ENCODE measurements at regions not wholly inside any gene's neighbourhood (a gene's known extent, or its start where the extent isn't known, plus 50 kb on each side); places are given as distances from the start of the nearest gene placed in this dataset.
"Not testable (repeated sequence)": the region's sequence is repeated elsewhere in the genome, so short reads cannot be mapped to it uniquely, and the experiment has no call there.

DNA sequence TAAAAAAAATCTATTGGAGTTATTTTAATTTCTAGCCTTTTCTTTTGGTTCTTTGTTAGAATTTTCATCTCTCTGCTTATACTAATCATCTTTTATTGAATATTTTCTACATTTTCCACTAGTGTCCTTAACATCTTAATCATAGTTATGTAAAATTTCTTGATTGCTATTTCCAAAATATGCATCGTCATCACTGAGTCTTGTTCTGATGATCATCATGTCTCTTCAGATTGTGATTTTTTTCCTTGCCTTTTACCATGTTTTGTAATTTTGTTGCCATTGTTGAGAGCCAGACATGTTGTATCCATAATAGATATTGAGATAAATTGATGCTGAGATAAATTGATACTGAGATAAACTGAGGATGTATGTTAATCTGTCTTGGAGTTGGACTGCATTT lies 919.1 kb upstream of the FOXG1 start:
- H3K4me1 ChIP-seq (ENCODE audit: control insufficient read depth, insufficient read depth, low read length); H3K9ac ChIP-seq (ENCODE audit: low read depth, low read length); H3K4me3 ChIP-seq (ENCODE audit: low read depth, low read length); H3K9me3 ChIP-seq (ENCODE audit: control insufficient read depth, insufficient read depth, low read length); H3K27me3 ChIP-seq (ENCODE audit: control insufficient read depth, insufficient read depth, low read length); H3K36me3 ChIP-seq (ENCODE audit: control insufficient read depth, insufficient read depth, low read length): not testable (repeated sequence)

DNA sequence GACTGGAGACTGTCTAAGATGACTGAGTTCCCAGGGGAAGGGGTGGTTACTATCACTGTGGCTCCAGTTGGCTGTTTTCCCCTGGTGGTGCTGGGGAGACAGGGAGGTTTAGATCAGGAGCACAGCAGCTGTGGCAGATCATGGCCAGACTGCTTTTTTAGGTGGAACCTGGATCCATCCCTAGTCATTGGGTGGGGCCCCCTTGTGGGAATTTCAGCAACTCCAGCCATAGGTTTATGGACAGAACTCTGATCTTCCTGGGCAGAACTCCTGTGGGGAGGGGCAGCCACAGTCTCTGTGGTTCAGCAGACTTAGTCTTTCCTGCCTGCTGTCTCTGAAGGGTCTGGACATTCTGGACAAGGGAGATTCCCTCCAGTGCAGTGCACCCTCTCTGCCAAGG lies 917.4 kb upstream of the FOXG1 start:
- not testable (repeated sequence) for H3K4me3 ChIP-seq (ENCODE audit: low read depth, low read length); H3K36me3 ChIP-seq (ENCODE audit: control insufficient read depth, insufficient read depth, low read length); H3K9ac ChIP-seq (ENCODE audit: low read depth, low read length); H3K4me1 ChIP-seq (ENCODE audit: control insufficient read depth, insufficient read depth, low read length); H3K9me3 ChIP-seq (ENCODE audit: control insufficient read depth, insufficient read depth, low read length); H3K27me3 ChIP-seq (ENCODE audit: control insufficient read depth, insufficient read depth, low read length)

DNA sequence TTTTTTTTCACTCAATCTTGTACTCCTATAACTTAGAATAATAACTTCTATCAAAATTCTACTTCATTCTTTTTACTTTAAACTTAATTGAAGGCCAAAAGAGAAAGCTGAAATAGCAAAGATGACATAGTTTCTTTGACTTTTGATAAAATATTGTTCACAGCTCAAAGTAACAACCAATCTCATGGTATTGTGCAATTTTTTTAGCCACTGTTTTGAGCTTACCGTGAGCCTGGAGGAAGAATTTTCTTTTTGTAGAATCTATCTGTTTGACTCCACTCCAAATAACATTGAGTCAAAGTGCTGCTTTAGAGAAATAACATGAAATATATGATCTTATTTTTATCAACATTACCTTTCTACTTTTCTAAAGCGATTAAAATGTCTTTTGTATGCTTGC lies 903.9 kb upstream of the FOXG1 start:
- Histone ChIP-seq H3K9me3 (ENCODE audit: control insufficient read depth, insufficient read depth, low read length) (no peaks in the 10 kb centered on the region), H3K4me1 (ENCODE audit: control insufficient read depth, insufficient read depth, low read length) (no peaks in the 10 kb centered on the region), H3K4me3 (ENCODE audit: low read depth, low read length) (no peak overlapping the region), H3K27me3 (ENCODE audit: control insufficient read depth, insufficient read depth, low read length) (no peaks in the 10 kb centered on the region), H3K9ac (ENCODE audit: low read depth, low read length) (no peak overlapping the region), H3K36me3 (ENCODE audit: control insufficient read depth, insufficient read depth, low read length) (no peaks in the 10 kb centered on the region)

DNA sequence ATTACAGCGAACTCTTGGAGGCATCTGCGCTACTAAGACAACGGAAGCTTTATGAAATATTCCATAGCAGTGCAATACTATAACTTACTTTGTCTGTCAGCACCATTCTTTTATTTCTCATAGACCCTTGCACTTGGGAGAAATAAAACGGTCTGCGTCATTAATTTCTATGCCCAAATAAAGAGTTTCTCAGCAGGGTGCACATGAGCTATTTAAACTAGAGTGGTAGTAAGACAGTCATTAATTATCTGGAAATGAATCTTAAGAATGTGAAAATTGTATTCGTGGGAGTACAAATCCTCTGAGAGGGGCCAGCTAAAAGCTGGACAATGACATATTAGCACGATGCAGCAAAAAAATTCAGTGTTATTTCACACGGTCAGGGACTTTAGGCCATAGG lies 903.4 kb upstream of the FOXG1 start:
- Histone ChIP-seq H3K9me3 (ENCODE audit: control insufficient read depth, insufficient read depth, low read length) (no peaks in the 10 kb centered on the region), H3K4me3 (ENCODE audit: low read depth, low read length) (no peak overlapping the region), H3K36me3 (ENCODE audit: control insufficient read depth, insufficient read depth, low read length) (no peaks in the 10 kb centered on the region), H3K4me1 (ENCODE audit: control insufficient read depth, insufficient read depth, low read length) (no peaks in the 10 kb centered on the region), H3K9ac (ENCODE audit: low read depth, low read length) (no peak overlapping the region), H3K27me3 (ENCODE audit: control insufficient read depth, insufficient read depth, low read length) (no peaks in the 10 kb centered on the region)

DNA sequence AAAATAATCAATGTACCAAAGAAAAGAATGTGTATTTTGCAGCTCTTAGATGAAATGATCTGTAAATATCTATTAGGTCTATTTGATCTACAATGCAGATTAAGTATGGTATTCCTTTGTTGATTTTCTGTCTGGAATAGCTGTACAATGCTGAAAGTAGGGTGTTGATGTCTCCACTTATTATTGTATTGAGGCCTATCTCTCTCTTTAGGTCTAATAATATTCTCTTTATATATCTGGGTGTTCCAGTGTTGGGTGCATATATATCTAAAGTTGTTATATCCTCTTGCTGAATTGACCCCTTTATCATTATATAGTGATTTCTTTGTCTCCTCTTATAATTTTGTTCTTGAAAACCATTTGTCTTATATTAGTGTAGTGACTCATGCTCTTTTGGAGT lies 885.5 kb upstream of the FOXG1 start:
- Histone ChIP-seq H3K9ac (ENCODE audit: low read depth, low read length) (no peak overlapping the region), H3K4me3 (ENCODE audit: low read depth, low read length) (no peak overlapping the region), H3K4me1 (ENCODE audit: control insufficient read depth, insufficient read depth, low read length) (no peaks in the 10 kb centered on the region), H3K9me3 (ENCODE audit: control insufficient read depth, insufficient read depth, low read length) (no peaks in the 10 kb centered on the region), H3K36me3 (ENCODE audit: control insufficient read depth, insufficient read depth, low read length) (no peaks in the 10 kb centered on the region), H3K27me3 (ENCODE audit: control insufficient read depth, insufficient read depth, low read length) (no peaks in the 10 kb centered on the region)

DNA sequence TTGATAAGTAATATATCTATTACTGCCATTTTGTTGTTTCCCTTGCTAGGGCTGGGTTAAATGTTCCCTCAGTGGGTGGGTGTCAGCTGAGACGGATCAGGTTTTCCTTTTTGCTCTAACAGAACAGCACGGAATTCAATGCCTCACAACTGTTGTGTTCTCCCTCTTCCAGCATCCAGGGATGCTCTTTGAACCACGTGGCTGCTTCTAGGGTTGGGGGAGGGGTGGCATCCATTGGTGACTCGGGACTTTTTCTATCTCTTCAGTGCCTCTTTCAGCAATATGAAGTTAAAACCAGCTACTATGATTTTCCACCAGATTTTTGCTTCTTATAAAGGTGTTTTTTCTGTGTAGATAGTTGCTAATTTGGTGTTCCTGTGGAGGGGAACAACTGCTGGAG lies 884.9 kb upstream of the FOXG1 start:
- H3K4me3 ChIP-seq (ENCODE audit: low read depth, low read length), result no peak overlapping the region
- H3K9ac ChIP-seq (ENCODE audit: low read depth, low read length), result no peak overlapping the region
- no peaks in the 10 kb centered on the region for H3K36me3 ChIP-seq (ENCODE audit: control insufficient read depth, insufficient read depth, low read length)
- H3K9me3 ChIP-seq (ENCODE audit: control insufficient read depth, insufficient read depth, low read length), result no peaks in the 10 kb centered on the region
- no peaks in the 10 kb centered on the region for H3K27me3 ChIP-seq (ENCODE audit: control insufficient read depth, insufficient read depth, low read length)
- no peaks in the 10 kb centered on the region for H3K4me1 ChIP-seq (ENCODE audit: control insufficient read depth, insufficient read depth, low read length)

DNA sequence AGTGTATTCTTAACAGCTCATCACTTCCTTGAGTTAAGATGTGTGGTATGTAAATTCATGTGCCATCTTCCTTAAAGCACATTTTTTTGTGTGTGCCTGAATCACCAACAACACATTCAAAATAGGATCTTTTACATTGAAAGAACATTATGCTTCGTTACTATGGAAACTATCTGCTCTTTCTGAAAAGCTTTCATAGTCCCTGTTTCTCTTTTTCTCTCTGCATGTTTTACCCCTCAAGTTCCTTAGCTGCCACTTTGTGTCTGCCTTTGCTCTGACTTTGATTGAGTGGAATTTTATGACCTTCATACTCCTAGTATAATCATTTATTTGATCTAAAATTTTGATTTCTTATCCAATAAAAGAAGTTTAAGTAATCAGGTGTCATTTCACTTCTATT lies 880.3 kb upstream of the FOXG1 start:
- Histone ChIP-seq H3K4me3 (ENCODE audit: low read depth, low read length) (no peak overlapping the region), H3K36me3 (ENCODE audit: control insufficient read depth, insufficient read depth, low read length) (no peaks in the 10 kb centered on the region), H3K27me3 (ENCODE audit: control insufficient read depth, insufficient read depth, low read length) (no peaks in the 10 kb centered on the region), H3K4me1 (ENCODE audit: control insufficient read depth, insufficient read depth, low read length) (no peaks in the 10 kb centered on the region), H3K9ac (ENCODE audit: low read depth, low read length) (no peak overlapping the region), H3K9me3 (ENCODE audit: control insufficient read depth, insufficient read depth, low read length) (no peaks in the 10 kb centered on the region)

DNA sequence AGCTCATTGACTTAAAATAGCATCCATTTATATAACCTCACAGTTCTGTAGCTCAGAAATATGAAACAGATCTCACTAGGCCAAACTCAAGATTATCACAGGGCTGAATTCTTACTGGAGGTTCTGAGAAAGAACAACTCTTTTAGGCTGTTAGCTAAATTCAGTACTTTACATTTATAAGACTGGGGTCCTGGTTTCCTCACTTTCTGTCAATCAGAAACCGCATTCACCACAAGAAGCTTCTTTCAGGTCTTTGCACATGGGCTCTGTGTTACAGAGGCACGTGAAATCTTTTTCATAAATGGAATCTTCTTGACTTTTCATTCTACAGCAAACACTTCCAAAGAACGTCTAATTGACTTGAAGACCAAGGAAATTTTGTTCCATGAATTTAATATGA lies 876.3 kb upstream of the FOXG1 start:
- Histone ChIP-seq H3K9ac (ENCODE audit: low read depth, low read length) (no peak overlapping the region), H3K4me3 (ENCODE audit: low read depth, low read length) (no peak overlapping the region), H3K27me3 (ENCODE audit: control insufficient read depth, insufficient read depth, low read length) (no peaks in the 10 kb centered on the region), H3K4me1 (ENCODE audit: control insufficient read depth, insufficient read depth, low read length) (no peaks in the 10 kb centered on the region), H3K36me3 (ENCODE audit: control insufficient read depth, insufficient read depth, low read length) (no peaks in the 10 kb centered on the region), H3K9me3 (ENCODE audit: control insufficient read depth, insufficient read depth, low read length) (no peaks in the 10 kb centered on the region)

DNA sequence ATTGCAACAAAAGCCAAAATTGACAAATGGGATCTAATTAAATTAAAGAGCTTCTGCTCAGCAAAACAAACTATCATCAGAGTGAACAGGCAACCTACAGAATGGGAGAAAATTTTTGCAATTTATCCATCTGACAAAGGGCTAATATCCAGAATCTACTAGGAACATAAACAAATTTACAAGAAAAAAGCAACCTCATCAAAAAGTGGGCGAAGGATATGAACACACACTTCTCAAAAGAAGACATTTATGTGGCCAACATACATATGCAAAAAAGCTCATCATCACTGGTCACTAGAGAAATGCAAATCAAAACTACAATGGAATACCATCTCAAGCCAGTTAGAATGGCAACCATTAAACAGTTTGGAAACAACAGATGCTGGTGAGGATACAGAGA lies 858.1 kb upstream of the FOXG1 start:
- not testable (repeated sequence) for H3K9ac ChIP-seq (ENCODE audit: low read depth, low read length); H3K36me3 ChIP-seq (ENCODE audit: control insufficient read depth, insufficient read depth, low read length); H3K27me3 ChIP-seq (ENCODE audit: control insufficient read depth, insufficient read depth, low read length); H3K9me3 ChIP-seq (ENCODE audit: control insufficient read depth, insufficient read depth, low read length); H3K4me1 ChIP-seq (ENCODE audit: control insufficient read depth, insufficient read depth, low read length); H3K4me3 ChIP-seq (ENCODE audit: low read depth, low read length)

DNA sequence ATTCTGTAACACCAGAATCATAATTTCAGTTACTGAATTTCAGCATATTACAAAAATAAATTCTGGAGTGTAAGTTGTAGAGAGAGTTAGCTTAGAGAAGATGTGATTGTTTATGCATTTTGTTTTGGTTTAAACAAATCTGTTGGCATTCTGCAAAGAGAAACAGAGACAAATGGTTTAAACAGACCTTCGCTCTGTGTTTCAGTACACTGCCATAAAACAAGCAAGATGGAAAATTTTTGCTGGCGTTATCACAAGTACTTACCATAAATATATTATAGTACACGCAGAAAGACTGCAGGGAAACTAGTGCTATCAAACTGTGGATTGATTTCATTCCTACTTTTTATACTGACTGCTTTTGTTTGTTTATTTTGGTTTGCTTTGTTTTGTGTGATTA lies 850.3 kb upstream of the FOXG1 start:
- Histone ChIP-seq H3K36me3 (ENCODE audit: control insufficient read depth, insufficient read depth, low read length) (no peaks in the 10 kb centered on the region), H3K9ac (ENCODE audit: low read depth, low read length) (no peak overlapping the region), H3K4me3 (ENCODE audit: low read depth, low read length) (no peak overlapping the region), H3K9me3 (ENCODE audit: control insufficient read depth, insufficient read depth, low read length) (no peaks in the 10 kb centered on the region), H3K4me1 (ENCODE audit: control insufficient read depth, insufficient read depth, low read length) (no peaks in the 10 kb centered on the region), H3K27me3 (ENCODE audit: control insufficient read depth, insufficient read depth, low read length) (no peaks in the 10 kb centered on the region)

DNA sequence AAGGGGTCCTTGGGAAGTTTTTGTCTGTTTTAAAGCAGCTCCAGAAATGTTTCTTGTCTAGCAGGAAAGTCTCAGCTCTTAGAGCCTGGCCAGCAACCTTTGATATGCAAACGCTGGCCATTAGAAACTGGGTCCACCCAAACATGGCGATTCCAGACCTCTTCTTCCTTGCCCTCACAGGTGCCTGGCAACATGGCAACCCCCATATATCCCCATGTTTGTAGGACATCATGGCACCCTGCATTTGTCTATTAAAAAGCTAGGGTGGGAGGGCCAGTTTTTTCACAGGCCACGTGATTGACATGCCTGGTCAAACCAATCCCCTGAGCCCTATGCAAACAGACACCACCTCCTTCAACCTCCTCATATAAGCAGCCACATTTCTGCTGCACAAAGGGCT lies 848.7 kb upstream of the FOXG1 start:
- Histone ChIP-seq H3K27me3 (ENCODE audit: control insufficient read depth, insufficient read depth, low read length) (no peaks in the 10 kb centered on the region), H3K4me1 (ENCODE audit: control insufficient read depth, insufficient read depth, low read length) (no peaks in the 10 kb centered on the region), H3K4me3 (ENCODE audit: low read depth, low read length) (no peak overlapping the region), H3K36me3 (ENCODE audit: control insufficient read depth, insufficient read depth, low read length) (no peaks in the 10 kb centered on the region), H3K9ac (ENCODE audit: low read depth, low read length) (no peak overlapping the region), H3K9me3 (ENCODE audit: control insufficient read depth, insufficient read depth, low read length) (no peaks in the 10 kb centered on the region)

DNA sequence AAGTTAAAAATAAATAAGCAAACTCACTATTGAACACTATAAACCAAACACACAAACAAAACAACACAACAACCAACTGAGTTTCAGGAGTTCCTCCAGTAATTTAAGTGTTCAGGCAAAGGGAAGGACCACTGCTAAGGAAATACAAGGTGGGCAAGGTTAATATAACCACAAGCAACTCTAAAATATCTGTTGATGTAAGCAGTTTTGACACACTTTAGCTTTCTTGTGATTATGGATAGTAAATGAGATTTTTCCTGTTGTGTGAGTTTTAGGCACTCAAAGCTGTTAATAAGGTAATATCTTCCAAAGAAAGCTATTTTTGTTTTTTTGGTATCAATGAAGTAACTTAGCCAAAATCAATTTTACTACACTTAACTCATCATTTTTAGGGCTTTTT lies 839.1 kb upstream of the FOXG1 start:
- H3K9me3 ChIP-seq (ENCODE audit: control insufficient read depth, insufficient read depth, low read length), result no peaks in the 10 kb centered on the region

DNA sequence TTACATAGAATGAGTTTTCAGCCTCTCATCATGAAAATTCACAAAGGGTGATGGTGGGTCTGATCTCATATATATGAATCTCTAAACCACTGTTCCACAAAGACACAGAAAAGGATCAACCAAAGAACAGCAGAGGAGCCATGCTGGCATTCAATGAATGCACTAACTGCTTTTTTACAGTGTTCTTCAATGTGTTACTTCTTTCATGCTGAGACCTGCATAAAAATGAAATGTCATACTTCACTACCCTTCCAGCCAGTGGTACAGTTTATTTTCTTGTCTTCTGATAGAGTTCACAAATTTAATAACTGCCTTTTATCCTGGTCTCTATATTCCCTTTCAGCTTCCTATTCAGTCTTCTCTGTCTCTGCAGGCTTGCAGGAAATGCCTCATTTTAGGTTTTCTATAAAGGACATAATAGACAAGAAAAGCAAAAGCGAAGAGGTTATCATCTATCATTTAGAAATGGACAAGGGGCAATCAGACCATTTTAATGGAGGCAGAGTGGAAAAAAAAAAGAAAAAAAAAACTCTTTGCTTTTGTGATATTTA lies 836.7 kb upstream of the FOXG1 start:
- no peaks in the 10 kb centered on the region for H3K27me3 ChIP-seq (ENCODE audit: control insufficient read depth, insufficient read depth, low read length)
- no peaks in the 10 kb centered on the region for H3K36me3 ChIP-seq (ENCODE audit: control insufficient read depth, insufficient read depth, low read length)
- no peak overlapping the region for H3K9ac ChIP-seq (ENCODE audit: low read depth, low read length)
- no peaks in the 10 kb centered on the region for H3K9me3 ChIP-seq (ENCODE audit: control insufficient read depth, insufficient read depth, low read length)
- H3K4me3 ChIP-seq (ENCODE audit: low read depth, low read length), result no peak overlapping the region
- H3K4me1 ChIP-seq (ENCODE audit: control insufficient read depth, insufficient read depth, low read length), result peaks cover 6% of the 10 kb centered on the region

More for the DNA sequence above, 839.1 kb upstream of the FOXG1 start:
- no peak overlapping the region for H3K9ac ChIP-seq (ENCODE audit: low read depth, low read length)
- H3K36me3 ChIP-seq (ENCODE audit: control insufficient read depth, insufficient read depth, low read length), result no peaks in the 10 kb centered on the region
- no peaks in the 10 kb centered on the region for H3K27me3 ChIP-seq (ENCODE audit: control insufficient read depth, insufficient read depth, low read length)
- H3K4me3 ChIP-seq (ENCODE audit: low read depth, low read length), result no peak overlapping the region
- H3K4me1 ChIP-seq (ENCODE audit: control insufficient read depth, insufficient read depth, low read length), result peaks cover 6% of the 10 kb centered on the region
